ENCODE measurements at regions not wholly inside any gene's neighbourhood (a gene's known extent, or its start where the extent isn't known, plus 50 kb on each side); places are given as distances from the start of the nearest gene placed in this dataset.

- Histone ChIP-seq H3K36me3 (no peaks in the 10 kb centered on the region), H3K9me3 (no peaks in the 10 kb centered on the region), H3K4me1 (no peaks in the 10 kb centered on the region), H3K27me3 (no peaks in the 10 kb centered on the region), H3K4me3 (no peak overlapping the region), H3K27ac (no peak overlapping the region)
- DNase-seq = no peak
- intact Hi-C loops (cut with DNase I) = no loop called here
- TF ChIP-seq EP300 (IDR thresholded peaks at IDR 0.05) (no peak), CTCF (IDR thresholded peaks at IDR 0.05) (no peak), POLR2A (IDR thresholded peaks at IDR 0.05) (no peak), POLR2AphosphoS5 (IDR thresholded peaks at IDR 0.05) (no peak)
Measured at GRCh38 chr7:111676167-111676566, 113.9 kb upstream of the IMMP2L start.

GRCh38 chr7:111672901-111673300, 110.6 kb upstream of the IMMP2L start:
- intact Hi-C loops (cut with DNase I) = no loop called here
- H3K27ac ChIP-seq = no peak overlapping the region
- H3K4me1 ChIP-seq = no peaks in the 10 kb centered on the region
- H3K27me3 ChIP-seq = no peaks in the 10 kb centered on the region
- H3K36me3 ChIP-seq = no peaks in the 10 kb centered on the region
- 75 to 84% methylated on average over 6 of the region's 6 CpGs for WGBS, 2 donors
- H3K9me3 ChIP-seq = no peaks in the 10 kb centered on the region
- DNase-seq = no peak
- no peak overlapping the region for H3K4me3 ChIP-seq
- TF ChIP-seq CTCF (IDR thresholded peaks at IDR 0.05) = no peak
- no peak for TF ChIP-seq EP300 (IDR thresholded peaks at IDR 0.05)
- TF ChIP-seq POLR2A (IDR thresholded peaks at IDR 0.05) = no peak
- no peak for TF ChIP-seq POLR2AphosphoS5 (IDR thresholded peaks at IDR 0.05)

- H3K9me3 ChIP-seq = no peaks in the 10 kb centered on the region
- H3K4me3 ChIP-seq = no peak overlapping the region
- no peak overlapping the region for H3K27ac ChIP-seq
- no peaks in the 10 kb centered on the region for H3K36me3 ChIP-seq
- 73 to 81% methylated on average over 2 of the region's 2 CpGs for WGBS, 2 donors
- H3K27me3 ChIP-seq = no peaks in the 10 kb centered on the region
- no peaks in the 10 kb centered on the region for H3K4me1 ChIP-seq
- no peak for DNase-seq
- no peak for TF ChIP-seq CTCF (IDR thresholded peaks at IDR 0.05)
- TF ChIP-seq POLR2AphosphoS5 (IDR thresholded peaks at IDR 0.05) = no peak
- intact Hi-C loops (cut with DNase I) = no loop called here
Measured at GRCh38 chr7:111671927-111672326, 109.6 kb upstream of the IMMP2L start.

- TF ChIP-seq CTCF (IDR thresholded peaks at IDR 0.05) (no peak), POLR2AphosphoS5 (IDR thresholded peaks at IDR 0.05) (no peak), EP300 (IDR thresholded peaks at IDR 0.05) (no peak), POLR2A (IDR thresholded peaks at IDR 0.05) (no peak)
- intact Hi-C loops (cut with DNase I) = no loop called here
- Histone ChIP-seq H3K27me3 (no peaks in the 10 kb centered on the region), H3K27ac (no peak overlapping the region), H3K4me3 (no peak overlapping the region), H3K4me1 (peaks cover 0 to 9% (median 3%) of the 10 kb centered on the region in 4 donors), H3K9me3 (no peaks in the 10 kb centered on the region), H3K36me3 (no peaks in the 10 kb centered on the region)
- DNase-seq = no peak
- WGBS, 2 donors = 94 to 95% methylated on average over 9 of the region's 9 CpGs
Measured at GRCh38 chr7:111668711-111669110, 106.4 kb upstream of the IMMP2L start.

GRCh38 chr7:111667488-111667887, 105.2 kb upstream of the IMMP2L start:
- Histone ChIP-seq H3K4me1 (peaks cover 0 to 10% (median 5%) of the 10 kb centered on the region in 4 donors), H3K9me3 (no peaks in the 10 kb centered on the region), H3K27me3 (no peaks in the 10 kb centered on the region), H3K36me3 (no peaks in the 10 kb centered on the region), H3K27ac (no peak overlapping the region), H3K4me3 (no peak overlapping the region)
- intact Hi-C loops (cut with DNase I) = no loop called here
- 90% methylated on average over 1 of the region's 1 CpG for WGBS, 2 donors
- DNase-seq = no peak
- no peak for TF ChIP-seq EP300 (IDR thresholded peaks at IDR 0.05)
- no peak for TF ChIP-seq POLR2AphosphoS5 (IDR thresholded peaks at IDR 0.05)
- no peak for TF ChIP-seq CTCF (IDR thresholded peaks at IDR 0.05)
- no peak for TF ChIP-seq POLR2A (IDR thresholded peaks at IDR 0.05)

Data from sigmoid colon (tissue), 6 donors.